Mucosa of descending colon (tissue), 3 donors: ENCODE measurements at regions not wholly inside any gene's neighbourhood (a gene's known extent, or its start where the extent isn't known, plus 50 kb on each side); places are given as distances from the start of the nearest gene placed in this dataset.

Source experiments
- ATAC-seq: fragments of 200-7000 bp; cut with Tn5 transposase; one replicate; pipeline ENCODE4 v1.9.1; 2020; ENCODE audit warnings: mild to moderate bottlenecking, moderate library complexity
- DNase-seq, 3 donors: peaks; one replicate each; pipeline ENCODE4 v3.0.0-alpha.2; 2020
- H3K36me3 ChIP-seq: fragments of 200-600 bp; one replicate; pipeline ENCODE4 v1.8.0; 2021; ENCODE audit warnings: low read depth, mild to moderate bottlenecking
- H3K4me1 ChIP-seq: fragments of 200-600 bp; one replicate; pipeline ENCODE4 v1.8.0; 2021; ENCODE audit warnings: low read depth, mild to moderate bottlenecking
- H3K4me3 ChIP-seq: fragments of 200-600 bp; one replicate; pipeline ENCODE4 v1.8.0; 2021; ENCODE audit warnings: mild to moderate bottlenecking
- H3K9me3 ChIP-seq: fragments of 200-600 bp; one replicate; pipeline ENCODE4 v1.8.0; 2021; ENCODE audit warnings: mild to moderate bottlenecking
- CTCF ChIP-seq: fragments of 200-600 bp; IDR thresholded peaks from one replicate; pipeline ENCODE4 v1.8.0; 2022; ENCODE audit warnings: antibody characterized with exemption, mild to moderate bottlenecking
- intact Hi-C, 2 donors: fragments of 100-400 bp; cut with DNase I in 1 of 2; cut with micrococcal nuclease in 1 of 2; formaldehyde crosslinking; loops; one replicate each; pipeline versions ENCODE4 v1.11.0 to v1.11.1; 2022; cut with DNase I, micrococcal nuclease
- donor health status: DM: no; HTN: no; CAD: no; lungs with moderate emphysema.
- donor health status: DM: no; HTN: no; CAD: no.
- donor health status: DM: no; HTN: yes; CAD: no.

- TF ChIP-seq CTCF = no peak
Measured at GRCh38 chrX:131595120-131595519, 51.2 kb downstream of the OR13H1 start.

GRCh38 chrX:131607792-131608369 is 64.0 kb downstream of the OR13H1 start:
- ATAC-seq = no peak

More at GRCh38 chrX:131595120-131595519, 51.2 kb downstream of the OR13H1 start:
- no peak overlapping the region for H3K4me3 ChIP-seq
- DNase-seq (no peak), ATAC-seq (no peak)
- intact Hi-C loops = no loop called here
- H3K4me1 ChIP-seq = no peaks in the 10 kb centered on the region
- no peaks in the 10 kb centered on the region for H3K9me3 ChIP-seq
- H3K36me3 ChIP-seq = no peaks in the 10 kb centered on the region

GRCh38 chrX:131609480-131609879 is 65.6 kb downstream of the OR13H1 start:
- no peaks in the 10 kb centered on the region for H3K9me3 ChIP-seq
- no peaks in the 10 kb centered on the region for H3K4me1 ChIP-seq
- intact Hi-C loops = no loop called here
- H3K36me3 ChIP-seq = no peaks in the 10 kb centered on the region
- ATAC-seq (no peak), DNase-seq (no peak)
- no peak overlapping the region for H3K4me3 ChIP-seq
- TF ChIP-seq CTCF = no peak

More at GRCh38 chrX:131607792-131608369, 64.0 kb downstream of the OR13H1 start:
- no peak for DNase-seq
- TF ChIP-seq CTCF = no peak
- Histone ChIP-seq H3K4me3 (no peak overlapping the region), H3K4me1 (no peaks in the 10 kb centered on the region), H3K36me3 (no peaks in the 10 kb centered on the region), H3K9me3 (no peaks in the 10 kb centered on the region)
- intact Hi-C loops = no loop called here

- intact Hi-C loops = no loop called here
- H3K4me1 ChIP-seq = no peaks in the 10 kb centered on the region
- DNase-seq = no peak
Measured at GRCh38 chrX:131613260-131613659, 69.4 kb downstream of the OR13H1 start.

GRCh38 chrX:131614241-131614640 is 70.4 kb downstream of the OR13H1 start:
- ATAC-seq = no peak
- H3K36me3 ChIP-seq = no peaks in the 10 kb centered on the region
- no peaks in the 10 kb centered on the region for H3K9me3 ChIP-seq
- intact Hi-C loops = no loop called here
- DNase-seq = no peak
- H3K4me1 ChIP-seq = no peaks in the 10 kb centered on the region
- H3K4me3 ChIP-seq = no peak overlapping the region
- TF ChIP-seq CTCF = no peak

More at GRCh38 chrX:131613260-131613659, 69.4 kb downstream of the OR13H1 start:
- no peak for ATAC-seq
- H3K9me3 ChIP-seq = no peaks in the 10 kb centered on the region
- TF ChIP-seq CTCF = no peak
- no peaks in the 10 kb centered on the region for H3K36me3 ChIP-seq
- no peak overlapping the region for H3K4me3 ChIP-seq

- intact Hi-C loops = no loop called here
- DNase-seq (no peak), ATAC-seq (no peak)
- no peaks in the 10 kb centered on the region for H3K9me3 ChIP-seq
- TF ChIP-seq CTCF = no peak
- H3K4me1 ChIP-seq = no peaks in the 10 kb centered on the region
- no peak overlapping the region for H3K4me3 ChIP-seq
- no peaks in the 10 kb centered on the region for H3K36me3 ChIP-seq
Measured at GRCh38 chrX:131617182-131617581, 73.3 kb downstream of the OR13H1 start.
